MCF 10A (cell line): ENCODE measurements at regions not wholly inside any gene's neighbourhood (a gene's known extent, or its start where the extent isn't known, plus 50 kb on each side); places are given as distances from the start of the nearest gene placed in this dataset.
A peak's percentile ranks its signal among the peaks of the same experiment; 100 is the strongest.

ENCODE experiments used
- BruUV-seq: library from RNA; stranded (reverse); fragments of 400-500 nt; replicated peaks from 2 replicates; lab custom pipeline; 2021; lab: Mats Ljungman, UMichigan
- CTCF ChIA-PET: fragments of 300-600 bp; sonication (Branson Sonifier 250); formaldehyde crosslinking; extraction: SDS; loops from one replicate; lab custom pipeline; 2021; ENCODE audit warnings: antibody characterized with exemption, inconsistent platforms; lab: Yijun Ruan, JAX
- POLR2A ChIA-PET: fragments of 300-600, 350-650 bp; sonication (Branson Sonifier 250); formaldehyde crosslinking; extraction: SDS; loops from one replicate; lab custom pipeline; 2020; ENCODE audit warnings: antibody characterized with exemption, inconsistent platforms; lab: Yijun Ruan, JAX
- DNase-seq: peaks from one replicate; pipeline ENCODE4 v3.0.0-alpha.2; 2018; ENCODE audit not compliant: unreplicated experiment
- H3K27ac Mint-ChIP-seq: one replicate; pipeline ENCODE4 v1.8.0; 2022; ENCODE audit warnings: mild to moderate bottlenecking, low read depth, mixed read lengths; ENCODE audit not compliant: unreplicated experiment
- H3K27me3 Mint-ChIP-seq: one replicate; pipeline ENCODE4 v1.8.0; 2022; ENCODE audit warnings: mixed read lengths; ENCODE audit not compliant: insufficient read depth, unreplicated experiment
- H3K36me3 Mint-ChIP-seq: one replicate; pipeline ENCODE4 v1.8.0; 2022; ENCODE audit warnings: mild to moderate bottlenecking, moderate library complexity, mixed read lengths; ENCODE audit not compliant: insufficient read depth, unreplicated experiment
- H3K4me1 Mint-ChIP-seq: one replicate; pipeline ENCODE4 v1.8.0; 2022; ENCODE audit warnings: mixed read lengths; ENCODE audit not compliant: insufficient read depth, unreplicated experiment
- H3K4me3 Mint-ChIP-seq: one replicate; pipeline ENCODE4 v1.8.0; 2022; ENCODE audit warnings: mild to moderate bottlenecking, moderate library complexity, mixed read lengths; ENCODE audit not compliant: unreplicated experiment
- H3K9me3 Mint-ChIP-seq: one replicate; pipeline ENCODE4 v1.8.0; 2022; ENCODE audit warnings: mixed read lengths; ENCODE audit not compliant: unreplicated experiment
- CTCF ChIP-seq: fragments of 200-600 bp; IDR thresholded peaks from one replicate; pipeline ENCODE4 v1.8.0; 2022; ENCODE audit warnings: antibody characterized with exemption, mild to moderate bottlenecking; ENCODE audit not compliant: unreplicated experiment
- intact Hi-C: fragments of 100-400 bp; cut with micrococcal nuclease; formaldehyde crosslinking; loops from 2 replicates; pipeline ENCODE4 v1.14.1; 2022

GRCh38 chr13:87925006-87925405 lies 253.8 kb downstream of the SLITRK5 start:
- BruUV-seq, result no TSS peak
- Mint-ChIP-seq H3K27ac (no peak overlapping the region), H3K4me1 (no peaks in the 10 kb centered on the region), H3K9me3 (peaks cover 9% of the 10 kb centered on the region), H3K27me3 (no peaks in the 10 kb centered on the region), H3K4me3 (no peak overlapping the region), H3K36me3 (no peaks in the 10 kb centered on the region)
- ChIA-PET CTCF (no interaction called here), POLR2A (interaction anchor here (0.6 kb wide), 1 partner anchor 932 kb away, joined by 4 read pairs; no protein-coding TSS in a partner anchor)
- intact Hi-C loops, result no loop called here
- no peak for DNase-seq
- no peak for TF ChIP-seq CTCF

- TF ChIP-seq CTCF, result no peak
- Mint-ChIP-seq H3K36me3 (no peaks in the 10 kb centered on the region), H3K4me1 (peaks cover 18% of the 10 kb centered on the region), H3K27ac (no peak overlapping the region), H3K9me3 (no peaks in the 10 kb centered on the region), H3K27me3 (no peaks in the 10 kb centered on the region), H3K4me3 (no peak overlapping the region)
- DNase-seq, result no peak
- BruUV-seq, result no TSS peak
- CTCF ChIA-PET, result no interaction called here
- POLR2A ChIA-PET, result interaction anchor here (0.5 kb wide), 1 partner anchor 89 kb away, joined by 4 read pairs; no protein-coding TSS in a partner anchor
- intact Hi-C loops, result no loop called here
Observed at GRCh38 chr13:87940776-87941175, 269.6 kb downstream of the SLITRK5 start.

DNA sequence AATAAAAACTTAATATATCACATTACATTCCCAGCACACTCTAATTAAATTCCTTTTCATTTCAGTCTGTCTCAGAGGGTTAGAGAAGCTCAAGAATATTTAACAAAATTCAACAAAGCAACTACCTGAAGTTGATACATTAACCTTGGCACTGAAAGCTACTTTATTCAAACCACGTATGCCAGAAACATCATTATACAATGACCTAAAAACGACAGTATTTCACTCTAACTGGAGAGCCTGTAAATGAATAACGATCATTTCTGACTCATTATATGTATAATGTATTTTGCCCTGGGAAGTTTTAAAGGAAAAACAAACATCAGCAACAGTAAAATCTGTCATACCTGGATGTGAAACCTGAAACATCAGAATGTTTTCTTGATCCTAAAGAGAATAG lies 270.1 kb downstream of the SLITRK5 start:
- CTCF ChIA-PET, result no interaction called here
- no TSS peak for BruUV-seq
- no peaks in the 10 kb centered on the region for H3K36me3 Mint-ChIP-seq
- intact Hi-C loops, result no loop called here
- H3K27me3 Mint-ChIP-seq, result no peaks in the 10 kb centered on the region
- peaks cover 18% of the 10 kb centered on the region for H3K4me1 Mint-ChIP-seq
- POLR2A ChIA-PET, result interaction anchor here (0.6 kb wide), 1 partner anchor 1233 kb away, joined by 3 read pairs; no protein-coding TSS in a partner anchor
- DNase-seq, result no peak
- H3K4me3 Mint-ChIP-seq, result no peak overlapping the region
- no peak for TF ChIP-seq CTCF
- no peaks in the 10 kb centered on the region for H3K9me3 Mint-ChIP-seq
- no peak overlapping the region for H3K27ac Mint-ChIP-seq

GRCh38 chr13:87942205-87942604 lies 271.0 kb downstream of the SLITRK5 start:
- DNase-seq, result peak; percentile 40
- POLR2A ChIA-PET, result no interaction called here
- no TSS peak for BruUV-seq
- CTCF ChIA-PET, result interaction anchor here (0.6 kb wide), 1 partner anchor 93 kb away, joined by 3 read pairs; no protein-coding TSS in a partner anchor
- Mint-ChIP-seq H3K9me3 (no peaks in the 10 kb centered on the region), H3K4me1 (peaks cover 18% of the 10 kb centered on the region), H3K27ac (no peak overlapping the region), H3K27me3 (no peaks in the 10 kb centered on the region), H3K36me3 (no peaks in the 10 kb centered on the region), H3K4me3 (no peak overlapping the region)
- intact Hi-C loops, result no loop called here
- TF ChIP-seq CTCF, result no peak
